HG02763 (cell line): ENCODE measurements at regions not wholly inside any gene's neighbourhood (a gene's known extent, or its start where the extent isn't known, plus 50 kb on each side); places are given as distances from the start of the nearest gene placed in this dataset.
"Not testable (repeated sequence)": the region's sequence is repeated elsewhere in the genome, so short reads cannot be mapped to it uniquely, and the experiment has no call there.

ENCODE experiments used
- ATAC-seq: cut with Tn5 transposase; IDR thresholded peaks from one replicate; pipeline ENCODE4 v1.9.1; 2021; ENCODE audit warnings: mild to moderate bottlenecking, moderate library complexity; ENCODE audit not compliant: unreplicated experiment

- no peak for ATAC-seq
These were observed 345.0 kb downstream of the TMEM38B start for GRCh38 chr9:106039151-106039935.

- not testable (repeated sequence) for ATAC-seq
These were observed 347.6 kb downstream of the TMEM38B start for GRCh38 chr9:106041920-106042319.

GRCh38 chr9:106051545-106051944, 357.2 kb downstream of the TMEM38B start:
- ATAC-seq, result no peak

GRCh38 chr9:106052166-106052565, 357.8 kb downstream of the TMEM38B start:
- no peak for ATAC-seq

GRCh38 chr9:106052735-106053134, 358.4 kb downstream of the TMEM38B start:
- no peak for ATAC-seq

GRCh38 chr9:106056328-106056727, 362.0 kb downstream of the TMEM38B start:
- ATAC-seq, result no peak

- ATAC-seq, result no peak
These were observed 364.1 kb downstream of the TMEM38B start for GRCh38 chr9:106058460-106058859.

GRCh38 chr9:106059886-106060285, 365.5 kb downstream of the TMEM38B start:
- ATAC-seq, result no peak

- ATAC-seq, result no peak
These were observed 366.5 kb downstream of the TMEM38B start for GRCh38 chr9:106060885-106061284.

- no peak for ATAC-seq
These were observed 367.9 kb downstream of the TMEM38B start for GRCh38 chr9:106062250-106062649.

- no peak for ATAC-seq
These were observed 370.8 kb downstream of the TMEM38B start for GRCh38 chr9:106065136-106065535.

- no peak for ATAC-seq
These were observed 371.4 kb downstream of the TMEM38B start for GRCh38 chr9:106065579-106066214.

GRCh38 chr9:106066940-106067524, 372.7 kb downstream of the TMEM38B start:
- no peak for ATAC-seq

- no peak for ATAC-seq
These were observed 374.9 kb downstream of the TMEM38B start for GRCh38 chr9:106069241-106069640.

GRCh38 chr9:106072421-106072820, 378.1 kb downstream of the TMEM38B start:
- ATAC-seq, result no peak

- no peak for ATAC-seq
These were observed 379.7 kb downstream of the TMEM38B start for GRCh38 chr9:106074006-106074405.

- no peak for ATAC-seq
These were observed 381.1 kb downstream of the TMEM38B start for GRCh38 chr9:106075236-106075959.

GRCh38 chr9:106075960-106076327, 381.6 kb downstream of the TMEM38B start:
- no peak for ATAC-seq

GRCh38 chr9:106076711-106077110, 382.4 kb downstream of the TMEM38B start:
- no peak for ATAC-seq

GRCh38 chr9:106077731-106078130, 383.4 kb downstream of the TMEM38B start:
- no peak for ATAC-seq

- no peak for ATAC-seq
These were observed 388.3 kb downstream of the TMEM38B start for GRCh38 chr9:106082621-106083020.
